Smooth muscle cell (in vitro differentiated cells): ENCODE measurements at regions not wholly inside any gene's neighbourhood (a gene's known extent, or its start where the extent isn't known, plus 50 kb on each side); places are given as distances from the start of the nearest gene placed in this dataset.

Source experiments
- DNase-seq: peaks from one replicate; lab custom pipeline; 2025; ENCODE audit not compliant: unreplicated experiment; lab: John Stamatoyannopoulos, UW
- H2AFZ ChIP-seq: fragments of 200-600 bp; sonication (generic); 2 replicates; pipeline ENCODE4 v1.6.0; 2016; ENCODE audit warnings: antibody characterized with exemption, low read depth, mild to moderate bottlenecking
- H3F3A ChIP-seq: fragments of 200-600 bp; sonication (generic); 2 replicates; pipeline ENCODE4 v1.6.0; 2017; ENCODE audit warnings: antibody characterized with exemption, low read depth
- H3K27ac ChIP-seq: fragments of 200-600 bp; sonication (generic); 2 replicates; pipeline ENCODE4 v1.5.1; 2016; ENCODE audit warnings: low read depth, mild to moderate bottlenecking
- H3K27me3 ChIP-seq: fragments of 200-600 bp; sonication (generic); 2 replicates; pipeline ENCODE4 v1.6.1; 2016; ENCODE audit warnings: low read depth, mild to moderate bottlenecking
- H3K36me3 ChIP-seq: fragments of 200-600 bp; sonication (generic); 2 replicates; pipeline ENCODE4 v1.5.1; 2016; ENCODE audit warnings: low read depth
- H3K4me1 ChIP-seq: fragments of 200-600 bp; sonication (generic); 2 replicates; pipeline ENCODE4 v1.5.1; 2016; ENCODE audit warnings: low read depth
- H3K4me2 ChIP-seq: fragments of 200-600 bp; sonication (generic); 2 replicates; pipeline ENCODE4 v1.6.0; 2016; ENCODE audit warnings: mild to moderate bottlenecking
- H3K4me3 ChIP-seq: fragments of 200-600 bp; sonication (generic); 2 replicates; pipeline ENCODE4 v1.5.1; 2016; ENCODE audit warnings: mild to moderate bottlenecking
- H3K79me2 ChIP-seq: fragments of 200-600 bp; sonication (generic); 2 replicates; pipeline ENCODE4 v1.6.0; 2016; ENCODE audit warnings: low read depth, mild to moderate bottlenecking
- H3K9ac ChIP-seq: fragments of 200-600 bp; sonication (generic); 2 replicates; pipeline ENCODE4 v1.6.0; 2016; ENCODE audit warnings: low read depth
- H3K9me3 ChIP-seq: fragments of 200-600 bp; sonication (generic); replicated peaks from 2 replicates; pipeline ENCODE4 v1.5.1; 2016; ENCODE audit warnings: low read depth
- H4K20me1 ChIP-seq: fragments of 200-600 bp; sonication (generic); 2 replicates; pipeline ENCODE4 v1.6.0; 2016; ENCODE audit warnings: low read depth
- CTCF ChIP-seq: fragments of 200-600 bp; sonication (generic); IDR thresholded peaks from 2 replicates; pipeline ENCODE4 v1.5.1; 2017; ENCODE audit warnings: borderline replicate concordance, mild to moderate bottlenecking, antibody characterized with exemption; ENCODE audit not compliant: insufficient read depth, poor library complexity, severe bottlenecking
- WGBS: methylation state at CpG from one replicate; pipeline ENCODE4 v1.1.7; 2016; ENCODE audit warnings: low lambda C conversion rate; 5-methylcytosine and 5-hydroxymethylcytosine counted together

GRCh38 chr10:58140691-58141347 is 126.9 kb downstream of the IPMK start:
- Histone ChIP-seq H3K27ac (no peak overlapping the region), H4K20me1 (no peaks in the 10 kb centered on the region), H3F3A (no peaks in the 10 kb centered on the region), H3K4me2 (no peak overlapping the region), H3K79me2 (no peaks in the 10 kb centered on the region), H3K4me1 (no peaks in the 10 kb centered on the region), H3K4me3 (no peak overlapping the region), H3K9me3 (no peaks in the 10 kb centered on the region), H3K27me3 (no peaks in the 10 kb centered on the region), H2AFZ (no peak overlapping the region), H3K36me3 (no peaks in the 10 kb centered on the region), H3K9ac (no peak overlapping the region)
- whole genome bisulfite sequencing, result 94% methylated on average over 5 of the region's 5 CpGs
- no peak for DNase-seq
- no peak for TF ChIP-seq CTCF

- DNase-seq, result no peak
- H3K4me1 ChIP-seq, result no peaks in the 10 kb centered on the region
- no peaks in the 10 kb centered on the region for H3K36me3 ChIP-seq
- no peaks in the 10 kb centered on the region for H3K9me3 ChIP-seq
- H3K9ac ChIP-seq, result no peak overlapping the region
- no peak overlapping the region for H3K27ac ChIP-seq
- no peaks in the 10 kb centered on the region for H3F3A ChIP-seq
- H3K79me2 ChIP-seq, result no peaks in the 10 kb centered on the region
- TF ChIP-seq CTCF, result no peak
- 94% methylated on average over 2 of the region's 2 CpGs for WGBS
- no peak overlapping the region for H2AFZ ChIP-seq
- no peak overlapping the region for H3K4me2 ChIP-seq
- H3K27me3 ChIP-seq, result no peaks in the 10 kb centered on the region
- H3K4me3 ChIP-seq, result no peak overlapping the region
- H4K20me1 ChIP-seq, result no peaks in the 10 kb centered on the region
Observed at GRCh38 chr10:58140054-58140453, 127.6 kb downstream of the IPMK start.

- H3K4me3 ChIP-seq, result no peak overlapping the region
- TF ChIP-seq CTCF, result no peak
- 90% methylated on average over 5 of the region's 5 CpGs for WGBS
Observed at GRCh38 chr10:58137813-58138212, 129.9 kb downstream of the IPMK start.

More at GRCh38 chr10:58137813-58138212, 129.9 kb downstream of the IPMK start:
- no peaks in the 10 kb centered on the region for H3K36me3 ChIP-seq
- no peaks in the 10 kb centered on the region for H3K79me2 ChIP-seq
- no peak overlapping the region for H3K4me2 ChIP-seq
- no peaks in the 10 kb centered on the region for H3K9me3 ChIP-seq
- no peak overlapping the region for H2AFZ ChIP-seq
- no peak overlapping the region for H3K9ac ChIP-seq
- H3F3A ChIP-seq, result no peaks in the 10 kb centered on the region
- no peak for DNase-seq
- H3K4me1 ChIP-seq, result no peaks in the 10 kb centered on the region
- H3K27me3 ChIP-seq, result no peaks in the 10 kb centered on the region
- H4K20me1 ChIP-seq, result no peaks in the 10 kb centered on the region
- H3K27ac ChIP-seq, result no peak overlapping the region
